Epithelial cell of esophagus (primary cell): ENCODE measurements at regions not wholly inside any gene's neighbourhood (a gene's known extent, or its start where the extent isn't known, plus 50 kb on each side); places are given as distances from the start of the nearest gene placed in this dataset.
"Not testable (repeated sequence)": the region's sequence is repeated elsewhere in the genome, so short reads cannot be mapped to it uniquely, and the experiment has no call there.

Source experiments
- DNase-seq: peaks from one replicate; pipeline ENCODE4 v3.0.0; 2010; ENCODE audit warnings: low read depth
- H3K4me3 ChIP-seq: 2 replicates; pipeline ENCODE4 v1.5.1; 2011; ENCODE audit warnings: mild to moderate bottlenecking, low read length, control low read depth
- CTCF ChIP-seq: IDR thresholded peaks from 2 replicates; pipeline ENCODE4 v1.5.1; 2011; ENCODE audit warnings: low read depth, mild to moderate bottlenecking, low read length, control low read depth, inconsistent platforms; ENCODE audit not compliant: insufficient read depth; ENCODE audit errors: missing control alignments

DNA sequence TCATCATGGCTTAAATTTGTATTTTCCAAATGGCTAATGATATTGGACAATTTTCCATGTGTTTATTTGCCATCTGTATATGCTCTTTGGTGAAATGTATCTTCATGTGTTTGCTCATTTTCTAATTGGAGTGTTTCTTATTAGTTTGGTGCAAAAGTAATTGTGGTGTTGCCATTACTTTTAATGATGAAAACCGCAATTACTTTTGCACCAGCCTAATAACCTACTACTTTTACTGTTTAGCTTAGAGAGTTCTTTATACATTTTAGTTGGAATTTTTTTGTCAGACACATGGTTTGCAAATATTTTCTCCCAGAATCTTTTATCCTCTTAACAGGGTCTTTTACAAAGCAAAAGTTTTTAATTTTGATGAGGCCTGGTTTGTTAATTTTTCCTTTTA lies 141.0 kb upstream of the AGTR1 start:
- H3K4me3 ChIP-seq, result no peak overlapping the region
- DNase-seq, result no peak
- no peak for TF ChIP-seq CTCF

GRCh38 chr3:148577579-148577978 lies 120.1 kb upstream of the AGTR1 start:
- DNase-seq, H3K4me3 ChIP-seq: not testable (repeated sequence)

DNA sequence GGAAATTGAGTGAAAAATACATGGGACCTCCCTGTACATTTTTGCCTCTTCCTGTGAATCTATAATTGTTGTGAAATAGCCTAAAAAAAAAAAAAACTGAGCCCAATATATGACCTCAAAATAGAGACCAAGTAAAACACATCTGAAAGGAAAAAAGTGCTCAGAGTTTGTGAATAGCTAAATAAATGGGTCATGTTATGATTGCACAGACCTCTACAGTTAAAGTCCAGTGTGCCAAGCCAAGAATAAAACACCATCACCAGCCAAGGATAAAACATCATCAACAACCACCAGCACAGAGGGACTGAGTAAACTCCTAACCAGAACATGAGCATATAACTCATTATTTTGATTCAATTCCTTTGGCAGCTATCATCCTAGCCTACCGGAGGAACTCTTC lies 115.6 kb upstream of the AGTR1 start:
- DNase-seq, result no peak
- no peak for TF ChIP-seq CTCF
- H3K4me3 ChIP-seq, result no peak overlapping the region

GRCh38 chr3:148583793-148584192 lies 113.9 kb upstream of the AGTR1 start:
- no peak for TF ChIP-seq CTCF
- DNase-seq, result no peak
- no peak overlapping the region for H3K4me3 ChIP-seq

DNA sequence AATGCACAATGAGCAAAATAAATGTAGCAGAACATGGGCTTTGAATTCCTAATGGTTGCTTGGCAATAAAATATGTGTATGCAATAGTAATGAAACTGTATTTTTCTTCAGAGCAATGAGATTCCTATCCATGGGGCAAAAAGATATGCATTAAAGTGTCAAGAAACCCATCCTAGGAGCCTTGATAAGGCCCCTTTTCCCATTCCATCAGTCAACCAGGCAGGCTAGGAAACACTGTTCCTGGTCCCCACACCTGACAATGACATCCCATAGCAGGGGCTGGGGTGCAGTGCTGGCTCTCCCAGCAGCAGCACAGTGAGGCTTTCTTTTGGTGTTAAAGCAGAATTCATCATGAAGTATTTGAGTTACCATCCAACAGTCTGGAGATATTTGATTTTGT lies 113.3 kb upstream of the AGTR1 start:
- H3K4me3 ChIP-seq, result no peak overlapping the region
- TF ChIP-seq CTCF, result no peak
- DNase-seq, result no peak

DNA sequence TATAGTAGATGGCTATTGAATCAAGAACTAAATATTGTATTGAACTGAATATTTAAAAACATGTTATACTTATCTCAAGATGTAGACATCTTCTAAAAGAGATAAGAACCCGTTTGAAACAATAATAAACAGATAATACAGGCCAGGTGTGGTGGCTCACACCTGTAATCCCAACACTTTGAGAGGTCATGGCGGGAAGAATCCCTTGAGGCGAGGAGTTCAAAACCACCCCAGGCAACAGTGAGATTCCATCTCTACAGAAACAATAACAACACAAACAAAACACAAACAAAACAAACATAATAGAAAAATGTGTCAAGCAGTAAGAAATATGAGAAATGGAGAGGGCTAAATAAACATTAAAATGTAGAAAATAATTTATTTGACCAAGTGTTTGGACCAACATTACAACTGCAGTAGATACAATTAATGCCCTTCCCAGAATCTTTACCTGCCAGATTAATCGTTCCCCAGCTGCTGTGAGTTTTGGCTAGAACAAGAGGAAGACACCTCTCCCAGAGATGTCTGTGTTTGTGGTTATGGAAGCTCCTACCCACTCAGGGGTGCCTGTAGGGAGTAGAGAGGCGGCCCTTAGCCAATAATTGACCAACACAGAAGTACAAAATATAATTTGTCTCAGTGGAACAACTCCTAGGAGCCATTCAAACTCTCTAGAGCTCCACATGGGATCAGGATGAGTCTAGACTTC lies 111.9 kb upstream of the AGTR1 start:
- H3K4me3 ChIP-seq, result no peak overlapping the region
- DNase-seq, result no peak
- no peak for TF ChIP-seq CTCF

GRCh38 chr3:148588291-148588690 lies 109.4 kb upstream of the AGTR1 start:
- no peak overlapping the region for H3K4me3 ChIP-seq
- TF ChIP-seq CTCF, result no peak
- DNase-seq, result no peak
